Testis (tissue), 2 donors: ENCODE measurements at regions not wholly inside any gene's neighbourhood (a gene's known extent, or its start where the extent isn't known, plus 50 kb on each side); places are given as distances from the start of the nearest gene placed in this dataset.
"Not testable (repeated sequence)": the region's sequence is repeated elsewhere in the genome, so short reads cannot be mapped to it uniquely, and the experiment has no call there.

Experiments
- POLR2A ChIP-seq: fragments of 450-650 bp; IDR thresholded peaks from one replicate; pipeline ENCODE4 v1.6.1; 2017; ENCODE audit warnings: antibody characterized with exemption, mild to moderate bottlenecking, moderate library complexity
- TF ChIP-seq, protein P1 (sequence below), 3 experiments: fragments of 450-650 bp in 2 of 3; fragments of 200-600 bp in 1 of 3; sonication (generic) in 1 of 3; IDR thresholded peaks; one replicate each; pipeline ENCODE4 v1.5.1; 2016 to 2019; ENCODE audit warnings: antibody characterized with exemption in 3 of 3, mild to moderate bottlenecking in 2 of 3, moderate library complexity in 1 of 3

DNA sequence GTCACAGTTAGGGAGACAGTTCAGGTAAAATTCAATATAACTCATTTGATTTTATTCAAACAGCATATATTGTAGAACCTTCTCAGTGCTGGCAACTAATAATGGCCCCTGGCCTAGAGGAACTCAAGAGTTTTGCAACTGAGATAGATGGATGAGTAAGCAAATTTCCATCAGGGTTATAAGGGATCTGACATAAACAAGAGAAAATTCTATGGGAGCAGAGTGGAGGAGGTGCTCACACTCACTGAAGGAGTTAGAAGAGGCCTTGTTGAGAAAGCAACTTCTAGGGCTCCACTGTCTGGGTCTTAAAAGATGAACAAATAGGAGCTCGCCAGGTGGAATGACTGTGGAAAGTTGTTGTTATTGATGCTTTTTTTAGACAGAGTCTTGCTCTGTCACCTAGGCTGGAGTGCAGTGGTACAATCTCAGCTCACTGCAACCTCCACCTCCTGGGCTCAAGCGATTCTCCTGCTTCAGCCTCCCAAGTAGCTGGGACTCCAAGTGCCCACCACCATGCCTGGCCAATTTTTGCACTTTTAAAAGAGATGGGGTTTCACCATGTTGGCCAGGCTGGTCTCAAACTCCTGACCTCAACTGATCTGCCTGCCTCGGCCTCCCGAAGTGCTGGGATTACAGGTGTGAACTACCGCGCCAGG, 81.2 kb upstream of the EED start:
- TF ChIP-seq, protein P1, sequence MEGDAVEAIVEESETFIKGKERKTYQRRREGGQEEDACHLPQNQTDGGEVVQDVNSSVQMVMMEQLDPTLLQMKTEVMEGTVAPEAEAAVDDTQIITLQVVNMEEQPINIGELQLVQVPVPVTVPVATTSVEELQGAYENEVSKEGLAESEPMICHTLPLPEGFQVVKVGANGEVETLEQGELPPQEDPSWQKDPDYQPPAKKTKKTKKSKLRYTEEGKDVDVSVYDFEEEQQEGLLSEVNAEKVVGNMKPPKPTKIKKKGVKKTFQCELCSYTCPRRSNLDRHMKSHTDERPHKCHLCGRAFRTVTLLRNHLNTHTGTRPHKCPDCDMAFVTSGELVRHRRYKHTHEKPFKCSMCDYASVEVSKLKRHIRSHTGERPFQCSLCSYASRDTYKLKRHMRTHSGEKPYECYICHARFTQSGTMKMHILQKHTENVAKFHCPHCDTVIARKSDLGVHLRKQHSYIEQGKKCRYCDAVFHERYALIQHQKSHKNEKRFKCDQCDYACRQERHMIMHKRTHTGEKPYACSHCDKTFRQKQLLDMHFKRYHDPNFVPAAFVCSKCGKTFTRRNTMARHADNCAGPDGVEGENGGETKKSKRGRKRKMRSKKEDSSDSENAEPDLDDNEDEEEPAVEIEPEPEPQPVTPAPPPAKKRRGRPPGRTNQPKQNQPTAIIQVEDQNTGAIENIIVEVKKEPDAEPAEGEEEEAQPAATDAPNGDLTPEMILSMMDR (IDR thresholded peaks at IDR 0.05): not testable (repeated sequence)
- TF ChIP-seq POLR2A: not testable (repeated sequence)
